H1 (cell line): ENCODE measurements at regions not wholly inside any gene's neighbourhood (a gene's known extent, or its start where the extent isn't known, plus 50 kb on each side); places are given as distances from the start of the nearest gene placed in this dataset.

Experiments
- CTCF ChIA-PET: fragments of 300-600 bp; sonication (Branson Sonifier 250); formaldehyde crosslinking; loops from one replicate; lab custom pipeline; 2021; ENCODE audit not compliant: partially characterized antibody; lab: Charles Lee
- POLR2A ChIA-PET: fragments of 300-600 bp; sonication (Branson Sonifier 250); formaldehyde crosslinking; loops from one replicate; lab custom pipeline; 2021; ENCODE audit warnings: inconsistent platforms; ENCODE audit not compliant: partially characterized antibody; lab: Charles Lee
- DNase-seq, 2 experiments: peaks; one replicate each; pipeline versions ENCODE4 v3.0.0 to v3.0.0-alpha.2; 2010 to 2022; ENCODE audit warnings: low spot score in 2 of 2, low read depth in 1 of 2, mixed read lengths in 1 of 2
- FAIRE-seq: peaks from 2 replicates; lab custom pipeline; 2011; peaks lifted over from hg19 to GRCh38; lab: Jason Lieb, UNC
- H2AFZ ChIP-seq: 2 replicates; pipeline ENCODE4 v1.8.1; 2012; ENCODE audit warnings: low read length, inconsistent platforms
- H2AK5ac ChIP-seq: 2 replicates; pipeline ENCODE4 v1.6.1; 2013; ENCODE audit warnings: low read depth, low read length
- H2BK120ac ChIP-seq: replicated peaks from 2 replicates; pipeline ENCODE3; 2013; ENCODE audit warnings: low read depth, low read length, inconsistent platforms
- H2BK12ac ChIP-seq: 2 replicates; pipeline ENCODE4 v1.6.1; 2013; ENCODE audit warnings: low read depth, low read length
- H2BK15ac ChIP-seq: 2 replicates; pipeline ENCODE4 v1.6.1; 2013; ENCODE audit warnings: low read length
- H2BK20ac ChIP-seq: 2 replicates; pipeline ENCODE4 v1.6.1; 2013; ENCODE audit warnings: low read length
- H2BK5ac ChIP-seq: 2 replicates; pipeline ENCODE4 v1.6.1; 2013; ENCODE audit warnings: low read depth, low read length
- H3K14ac ChIP-seq: 2 replicates; pipeline ENCODE4 v1.6.1; 2013; ENCODE audit warnings: inconsistent platforms; ENCODE audit not compliant: insufficient read length
- H3K18ac ChIP-seq: 2 replicates; pipeline ENCODE4 v1.6.1; 2013; ENCODE audit warnings: low read length; ENCODE audit errors: extremely low read depth
- H3K23ac ChIP-seq: 2 replicates; pipeline ENCODE4 v1.6.1; 2013; ENCODE audit warnings: inconsistent platforms; ENCODE audit not compliant: insufficient read length
- H3K23me2 ChIP-seq: 2 replicates; pipeline ENCODE4 v1.6.1; 2013; ENCODE audit warnings: low read depth, low read length
- H3K27ac ChIP-seq: 2 replicates; pipeline ENCODE4 v1.6.1; 2011; ENCODE audit warnings: low read depth, low read length, inconsistent platforms
- H3K27me3 ChIP-seq, 4 experiments: replicated peaks in 1 of 4; 1 replicate in 1 of 4; 2 replicates in 3 of 4; pipeline versions ENCODE4 v1.6.1 to v1.8.1; 2011 to 2013; ENCODE audit warnings: low read length in 3 of 4, mild to moderate bottlenecking in 3 of 4, inconsistent platforms in 2 of 4, mixed read lengths in 2 of 4, moderate library complexity in 1 of 4; ENCODE audit not compliant: control insufficient read depth in 3 of 4, insufficient read depth in 3 of 4; ENCODE audit errors: extremely low read depth in 1 of 4
- H3K36me3 ChIP-seq, 4 experiments: 2 replicates each; pipeline versions ENCODE4 v1.6.1 to v1.8.1; 2011 to 2013; ENCODE audit warnings: mild to moderate bottlenecking in 4 of 4, low read length in 3 of 4, moderate library complexity in 2 of 4, control low read depth in 1 of 4, inconsistent platforms in 1 of 4; ENCODE audit not compliant: insufficient read depth in 4 of 4, control insufficient read depth in 2 of 4
- H3K4ac ChIP-seq: replicated peaks from 2 replicates; pipeline ENCODE3; 2013; ENCODE audit warnings: low read length, low read depth, mixed read lengths, inconsistent platforms; ENCODE audit not compliant: insufficient read length
- H3K4me1 ChIP-seq, 4 experiments: replicated peaks in 1 of 4; 1 replicate in 1 of 4; 2 replicates in 3 of 4; pipeline versions ENCODE4 v1.6.1 to v1.8.1; 2011 to 2013; ENCODE audit warnings: low read length in 3 of 4, inconsistent platforms in 2 of 4, mixed read lengths in 1 of 4; ENCODE audit not compliant: insufficient read depth in 4 of 4, control insufficient read depth in 3 of 4
- H3K4me2 ChIP-seq, 2 experiments: 2 replicates each; pipeline versions ENCODE4 v1.6.1 to v1.8.1; 2011 to 2013; ENCODE audit warnings: low read depth in 2 of 2, low read length in 2 of 2, control low read depth in 1 of 2, inconsistent platforms in 1 of 2, mild to moderate bottlenecking in 1 of 2; ENCODE audit not compliant: insufficient read depth in 1 of 2
- H3K4me3 ChIP-seq, 4 experiments: fragments of 200-600, 300-600 bp in 1 of 4; sonication (generic), shearing (Covaris generic), sonication (Bioruptor Twin) in 1 of 4; 2 replicates each; pipeline versions ENCODE4 v1.5.1 to v1.8.1; 2011 to 2016; ENCODE audit warnings: low read length in 4 of 4, low read depth in 3 of 4, control low read depth in 2 of 4, inconsistent platforms in 2 of 4, mild to moderate bottlenecking in 2 of 4, mixed read lengths in 1 of 4, moderate library complexity in 1 of 4; ENCODE audit not compliant: insufficient read depth in 2 of 4; ENCODE audit errors: extremely low read depth in 1 of 4
- H3K56ac ChIP-seq: replicated peaks from 2 replicates; pipeline ENCODE3; 2013; ENCODE audit warnings: low read depth, mild to moderate bottlenecking, mixed read lengths, low read length, inconsistent platforms; ENCODE audit not compliant: insufficient read length
- H3K79me1 ChIP-seq: 2 replicates; pipeline ENCODE4 v1.6.1; 2013; ENCODE audit warnings: low read depth, low read length, control low read depth
- H3K79me2 ChIP-seq, 2 experiments: 2 replicates each; pipeline versions ENCODE4 v1.6.1 to v1.8.1; 2012 to 2013; ENCODE audit warnings: low read length in 2 of 2, mild to moderate bottlenecking in 2 of 2, inconsistent platforms in 1 of 2; ENCODE audit not compliant: insufficient read depth in 2 of 2, control insufficient read depth in 1 of 2
- H3K9ac ChIP-seq, 4 experiments: replicated peaks in 1 of 4; 1 replicate in 1 of 4; 2 replicates in 3 of 4; pipeline versions ENCODE4 v1.6.1 to v1.8.1; 2011 to 2013; ENCODE audit warnings: low read depth in 3 of 4, low read length in 3 of 4, control low read depth in 2 of 4, mild to moderate bottlenecking in 2 of 4, moderate library complexity in 2 of 4, inconsistent platforms in 1 of 4; ENCODE audit errors: extremely low read depth in 1 of 4
- H3K9me3 ChIP-seq, 2 experiments: 2 replicates each; pipeline versions ENCODE4 v1.6.1 to v1.8.1; 2012 to 2013; ENCODE audit warnings: mild to moderate bottlenecking in 2 of 2, moderate library complexity in 2 of 2, control low read depth in 1 of 2, inconsistent platforms in 1 of 2, low read depth in 1 of 2, low read length in 1 of 2, mixed read lengths in 1 of 2; ENCODE audit not compliant: insufficient read depth in 2 of 2
- H4K20me1 ChIP-seq, 2 experiments: replicated peaks in 1 of 2; 2 replicates each; pipeline versions ENCODE3 to v1.8.1; 2011 to 2013; ENCODE audit warnings: inconsistent platforms in 2 of 2, low read length in 2 of 2, mild to moderate bottlenecking in 1 of 2; ENCODE audit not compliant: insufficient read depth in 2 of 2, control insufficient read depth in 1 of 2
- H4K5ac ChIP-seq: 2 replicates; pipeline ENCODE4 v1.6.1; 2013; ENCODE audit warnings: low read length, low read depth, mixed read lengths, inconsistent platforms; ENCODE audit not compliant: insufficient read length
- H4K8ac ChIP-seq: 2 replicates; pipeline ENCODE4 v1.8.0; 2013; ENCODE audit warnings: mild to moderate bottlenecking, moderate library complexity, low read length, inconsistent platforms; ENCODE audit not compliant: insufficient read depth; ENCODE audit errors: extremely low read depth
- H4K91ac ChIP-seq: replicated peaks from 2 replicates; pipeline ENCODE3; 2013; ENCODE audit warnings: low read length, mixed read lengths, inconsistent platforms; ENCODE audit not compliant: insufficient read length
- ASH2L ChIP-seq: fragments of 200-600, 300-600 bp; sonication (generic); IDR thresholded peaks from one replicate; pipeline ENCODE4 v1.7.1; 2017; ENCODE audit warnings: low read length
- BCL11A ChIP-seq, 2 experiments: IDR thresholded peaks; one replicate each; pipeline ENCODE4 v1.6.1; 2011; ENCODE audit warnings: low read depth in 2 of 2, low read length in 2 of 2, mild to moderate bottlenecking in 2 of 2
- BRCA1 ChIP-seq: IDR thresholded peaks from 2 replicates; pipeline ENCODE4 v1.6.1; 2012; ENCODE audit warnings: low read depth, low read length, improper control_type of control experiment
- CREB1 ChIP-seq: IDR thresholded peaks from 2 replicates; pipeline ENCODE4 v1.6.1; 2012; ENCODE audit warnings: inconsistent platforms
- CTBP2 ChIP-seq: IDR thresholded peaks from 2 replicates; pipeline ENCODE4 v1.7.0; 2011; ENCODE audit warnings: borderline replicate concordance, mild to moderate bottlenecking, moderate library complexity, mixed read lengths, low read length; ENCODE audit not compliant: insufficient read depth, insufficient read length
- EZH2 ChIP-seq: fragments of 200-600 bp; sonication (generic); IDR thresholded peaks from 2 replicates; pipeline ENCODE4 v1.7.1; 2012; ENCODE audit warnings: low read depth, mild to moderate bottlenecking, moderate library complexity, low read length, inconsistent platforms; ENCODE audit not compliant: severe bottlenecking
- GTF2F1 ChIP-seq: IDR thresholded peaks from 2 replicates; pipeline ENCODE4 v1.6.1; 2012; ENCODE audit warnings: low read depth, low read length, improper control_type of control experiment, borderline replicate concordance
- HDAC6 ChIP-seq: IDR thresholded peaks from one replicate; pipeline ENCODE4 v1.7.1; 2012; ENCODE audit warnings: low read depth, mild to moderate bottlenecking, inconsistent platforms, low read length, moderate library complexity
- RFX5 ChIP-seq: IDR thresholded peaks from 2 replicates; pipeline ENCODE4 v1.6.1; 2011; ENCODE audit warnings: low read depth, low read length, improper control_type of control experiment, borderline replicate concordance
- SIN3A ChIP-seq, 2 experiments: IDR thresholded peaks in 1 of 2; conservative IDR thresholded peaks in 1 of 2; 2 replicates each; pipeline ENCODE4 v1.6.1; 2011 to 2012; ENCODE audit warnings: low read length in 2 of 2, improper control_type of control experiment in 1 of 2, low read depth in 1 of 2, mild to moderate bottlenecking in 1 of 2
- SIX5 ChIP-seq: IDR thresholded peaks from 2 replicates; pipeline ENCODE4 v1.6.1; 2011; ENCODE audit warnings: mild to moderate bottlenecking, low read depth, low read length
- SP2 ChIP-seq: IDR thresholded peaks from 2 replicates; pipeline ENCODE4 v1.6.1; 2012; ENCODE audit warnings: mild to moderate bottlenecking, low read length, inconsistent platforms
- SUZ12 ChIP-seq: fragments of 200-600 bp; sonication (generic); IDR thresholded peaks from 2 replicates; pipeline ENCODE4 v1.6.1; 2012; ENCODE audit warnings: mild to moderate bottlenecking, inconsistent platforms, low read length, moderate library complexity, mixed read lengths
- TBP ChIP-seq: IDR thresholded peaks from 2 replicates; pipeline ENCODE4 v1.6.1; 2011; ENCODE audit warnings: low read depth, low read length, improper control_type of control experiment
- TEAD4 ChIP-seq: IDR thresholded peaks from 2 replicates; pipeline ENCODE4 v1.6.1; 2012; ENCODE audit warnings: low read depth, low read length, inconsistent platforms, mixed read lengths
- ZNF274 ChIP-seq: IDR thresholded peaks from 2 replicates; pipeline ENCODE4 v1.7.0; 2012; ENCODE audit warnings: low read length, borderline replicate concordance; ENCODE audit errors: extremely low read depth
- whole genome bisulfite sequencing, 2 experiments: shearing (Covaris generic) in 1 of 2; methylation state at CpG; one replicate each; pipeline versions ENCODE4 v1.1.6 to v1.1.7; 2013 to 2015; ENCODE audit warnings: low lambda C conversion rate in 2 of 2, mixed read lengths in 2 of 2, inconsistent platforms in 1 of 2, low coverage in 1 of 2, missing lambda C conversion rate in 1 of 2; ENCODE audit not compliant: insufficient replicate concordance in 2 of 2, insufficient coverage in 1 of 2, insufficient read length in 1 of 2; ENCODE audit errors: extremely low coverage in 1 of 2, missing lambda C conversion rate in 1 of 2; 5-methylcytosine and 5-hydroxymethylcytosine counted together

DNA sequence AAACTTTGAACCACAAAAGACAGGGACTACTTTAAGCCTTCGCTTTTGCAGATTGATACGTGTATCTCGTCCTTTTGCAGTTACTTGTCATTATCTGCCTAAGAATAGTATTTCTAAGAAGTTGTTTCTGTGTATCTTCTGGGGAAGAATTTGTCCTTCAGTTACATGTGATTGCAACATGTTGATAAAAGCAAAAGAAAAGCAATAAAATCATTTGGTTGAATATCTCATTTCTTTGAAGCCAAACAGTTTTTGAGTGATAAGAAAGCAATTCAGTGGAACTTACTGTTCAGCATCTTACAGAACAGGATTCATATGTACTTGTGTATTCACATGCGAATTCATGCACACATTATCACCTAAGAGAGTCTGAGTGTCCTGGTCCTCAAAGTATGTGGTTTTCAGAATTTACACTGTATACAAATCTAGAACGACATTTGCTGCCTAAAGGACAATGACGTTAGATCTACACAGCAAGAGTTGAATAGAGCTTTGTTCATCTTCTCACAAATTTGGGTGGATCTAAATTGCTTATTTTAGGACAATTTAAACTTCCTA, 66.7 kb upstream of the MRPS6 start:
- DNase-seq (no peak), FAIRE-seq (no peak)
- H2AFZ ChIP-seq = no peak overlapping the region
- WGBS, 2 experiments = 91% methylated on average over 6 of the region's 6 CpGs; no CpG with 5 or more reads in 1 of the 2 experiments
- H3K4ac ChIP-seq = no peak overlapping the region
- no peak overlapping the region for H3K27ac ChIP-seq
- no peak overlapping the region for H2BK120ac ChIP-seq
- no peaks in the 10 kb centered on the region; a peak in 1 of 4 replicates for H3K9me3 ChIP-seq
- ChIA-PET CTCF (no interaction called here), POLR2A (no interaction called here)
- H3K4me1 ChIP-seq = no peaks in the 10 kb centered on the region
- H2AK5ac ChIP-seq = no peak overlapping the region
- H3K23ac ChIP-seq = no peak overlapping the region
- no peak overlapping the region for H3K18ac ChIP-seq
- H3K14ac ChIP-seq = no peak overlapping the region
- H3K4me2 ChIP-seq = no peak overlapping the region
- H3K4me3 ChIP-seq = no peak overlapping the region
- no peak overlapping the region for H4K91ac ChIP-seq
- no peak overlapping the region for H2BK15ac ChIP-seq
- H3K56ac ChIP-seq = no peak overlapping the region
- H4K8ac ChIP-seq = no peak overlapping the region
- no peaks in the 10 kb centered on the region for H3K79me2 ChIP-seq
- no peak for TF ChIP-seq SUZ12
- no peak for TF ChIP-seq HDAC6
- TF ChIP-seq RFX5 = no peak
- TF ChIP-seq SP2 = no peak
- TF ChIP-seq BRCA1 = no peak
- no peak for TF ChIP-seq BCL11A (IDR thresholded peaks at IDR 0.05; ENCODE audit: low read depth in 2 of 2, low read length in 2 of 2)
- TF ChIP-seq SIN3A (conservative IDR thresholded peaks at IDR 0.05 in 1 of 2, IDR thresholded peaks at IDR 0.05 in 1 of 2; ENCODE audit: low read depth in 1 of 2, low read length in 2 of 2) = no peak
- no peak for TF ChIP-seq SIX5
- TF ChIP-seq TEAD4 = no peak
- no peak for TF ChIP-seq EZH2
- no peak for TF ChIP-seq CTBP2
- no peak for TF ChIP-seq ASH2L
- TF ChIP-seq TBP = no peak
- TF ChIP-seq GTF2F1 = no peak
- no peak for TF ChIP-seq CREB1
- no peak for TF ChIP-seq ZNF274
- TF ChIP-seq, all 59 proteins: peak for 0
- no peak overlapping the region for H2BK20ac ChIP-seq
- no peaks in the 10 kb centered on the region for H4K20me1 ChIP-seq
- H2BK12ac ChIP-seq = no peak overlapping the region
- H4K5ac ChIP-seq = no peak overlapping the region
- no peak overlapping the region for H3K9ac ChIP-seq
- H3K79me1 ChIP-seq = no peaks in the 10 kb centered on the region
- no peaks in the 10 kb centered on the region; the same call in 1 of the 2 replicates for H3K23me2 ChIP-seq
- no peaks in the 10 kb centered on the region for H3K36me3 ChIP-seq
- no peaks in the 10 kb centered on the region for H3K27me3 ChIP-seq
- no peak overlapping the region for H2BK5ac ChIP-seq
